GM19239 (cell line): ENCODE measurements at regions not wholly inside any gene's neighbourhood (a gene's known extent, or its start where the extent isn't known, plus 50 kb on each side); places are given as distances from the start of the nearest gene placed in this dataset.

Experiments
- DNase-seq: peaks from one replicate; pipeline ENCODE4 v3.0.0; 2011; ENCODE audit warnings: low spot score; ENCODE audit not compliant: insufficient read length
- FAIRE-seq: peaks from 2 replicates; lab custom pipeline; 2011; peaks lifted over from hg19 to GRCh38; lab: Jason Lieb, UNC

GRCh38 chr2:71830497-71831192 is 317.0 kb downstream of the CYP26B1 start:
- FAIRE-seq (no peak), DNase-seq (no peak)

- no peak for DNase-seq
- FAIRE-seq = no peak
Observed at GRCh38 chr2:71829008-71829407, 318.7 kb downstream of the CYP26B1 start.

GRCh38 chr2:71827973-71828372 is 319.7 kb downstream of the CYP26B1 start:
- no peak for FAIRE-seq

DNA sequence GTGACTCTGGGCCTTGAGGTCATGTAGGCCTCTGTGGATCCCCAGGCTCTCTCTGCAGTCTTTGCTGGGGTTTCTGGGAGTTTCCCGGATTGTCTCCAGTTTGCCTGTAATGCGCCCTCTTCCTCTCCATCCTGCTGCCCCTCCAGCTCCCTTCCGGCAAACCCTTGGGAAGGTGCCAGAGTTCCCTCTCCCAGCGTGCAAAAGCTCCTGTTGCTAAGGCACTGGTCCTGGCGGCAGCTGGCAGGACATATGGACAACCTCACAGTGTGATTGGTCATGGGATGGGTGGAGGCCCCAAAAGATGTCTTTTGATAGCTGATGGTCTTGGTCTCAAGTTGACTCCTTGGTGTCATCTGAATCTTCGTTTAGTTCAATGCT is 320.1 kb downstream of the CYP26B1 start:
- FAIRE-seq = no peak
- no peak for DNase-seq

More at GRCh38 chr2:71827973-71828372, 319.7 kb downstream of the CYP26B1 start:
- DNase-seq = no peak

DNA sequence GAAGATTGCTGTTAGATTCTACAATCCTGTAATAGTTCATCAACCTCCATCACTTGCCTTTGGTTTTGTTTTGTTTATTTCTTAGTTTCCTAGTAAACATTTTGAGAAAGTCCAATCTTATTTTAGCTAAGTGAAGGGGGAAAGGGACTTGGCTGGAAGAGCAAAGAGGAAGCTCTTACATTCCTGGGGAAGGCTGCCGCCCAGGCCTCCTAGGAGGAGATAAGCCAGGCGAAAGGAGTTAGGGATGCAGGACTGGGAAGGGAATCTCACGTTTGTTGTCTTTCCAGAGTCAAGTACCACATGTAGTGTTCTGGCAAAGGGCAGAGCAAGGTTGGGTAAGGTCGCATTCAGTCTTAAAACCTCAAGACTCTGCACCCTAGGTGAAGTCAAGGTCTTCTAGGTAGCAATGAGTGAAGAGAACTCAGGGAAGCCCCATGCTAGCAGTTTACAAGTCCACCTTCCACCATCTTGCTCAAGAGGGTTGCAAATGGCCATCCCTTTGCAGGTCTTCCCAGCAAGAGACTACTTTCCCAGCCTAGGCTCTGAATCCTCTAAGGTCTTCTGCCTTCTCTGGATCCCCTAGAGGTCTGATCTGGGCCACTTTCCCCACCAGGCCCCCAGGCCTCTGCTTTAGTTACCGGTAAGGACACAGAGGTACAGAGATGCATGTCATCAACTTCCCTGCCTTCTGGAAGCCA is 320.7 kb downstream of the CYP26B1 start:
- DNase-seq = no peak
- FAIRE-seq = no peak

GRCh38 chr2:71826299-71826698 is 321.4 kb downstream of the CYP26B1 start:
- FAIRE-seq (no peak), DNase-seq (no peak)

DNA sequence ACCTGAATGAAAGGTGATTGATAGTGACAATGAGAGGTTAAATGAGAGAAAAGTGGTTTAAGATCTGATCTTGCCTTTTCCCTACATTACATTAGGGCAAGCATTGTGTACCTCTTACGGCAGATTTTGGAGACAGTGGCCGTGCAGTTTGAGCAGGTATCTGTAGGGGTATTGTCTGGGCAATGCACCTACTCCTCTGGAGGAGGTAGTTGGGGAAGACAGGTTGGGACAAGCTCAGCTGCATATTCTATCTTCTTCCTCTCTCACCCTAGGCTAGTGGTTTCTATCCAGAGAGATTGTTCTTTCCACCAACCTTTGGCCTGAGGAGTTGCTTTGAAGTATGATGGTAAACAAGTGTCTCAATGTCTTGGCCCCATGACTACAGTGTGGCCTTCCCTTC is 323.2 kb downstream of the CYP26B1 start:
- DNase-seq = no peak
- no peak for FAIRE-seq

- FAIRE-seq = no peak
- no peak for DNase-seq
Observed at GRCh38 chr2:71823526-71823925, 324.1 kb downstream of the CYP26B1 start.

GRCh38 chr2:71822463-71822862 is 325.2 kb downstream of the CYP26B1 start:
- no peak for FAIRE-seq
- DNase-seq = no peak

DNA sequence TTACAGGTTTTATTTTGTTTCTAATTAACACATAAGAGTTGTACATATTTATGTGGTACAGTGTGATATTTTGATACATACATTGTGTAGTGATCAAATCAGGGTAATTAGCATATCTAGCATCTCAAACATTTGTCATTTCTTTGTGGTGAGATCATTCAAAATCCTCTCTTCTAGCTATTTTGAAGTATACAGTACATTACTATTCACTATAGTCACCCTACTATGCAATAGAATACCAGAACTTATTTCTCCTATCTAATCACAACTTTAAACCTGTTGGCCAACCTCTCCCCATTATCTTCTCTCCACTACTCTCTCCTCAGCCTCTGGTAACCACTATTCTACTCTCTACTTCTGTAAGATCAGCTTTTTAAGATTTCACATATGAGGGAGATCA is 325.8 kb downstream of the CYP26B1 start:
- FAIRE-seq = no peak
- DNase-seq = no peak

- DNase-seq (no peak), FAIRE-seq (no peak)
Observed at GRCh38 chr2:71816815-71817214, 330.8 kb downstream of the CYP26B1 start.

DNA sequence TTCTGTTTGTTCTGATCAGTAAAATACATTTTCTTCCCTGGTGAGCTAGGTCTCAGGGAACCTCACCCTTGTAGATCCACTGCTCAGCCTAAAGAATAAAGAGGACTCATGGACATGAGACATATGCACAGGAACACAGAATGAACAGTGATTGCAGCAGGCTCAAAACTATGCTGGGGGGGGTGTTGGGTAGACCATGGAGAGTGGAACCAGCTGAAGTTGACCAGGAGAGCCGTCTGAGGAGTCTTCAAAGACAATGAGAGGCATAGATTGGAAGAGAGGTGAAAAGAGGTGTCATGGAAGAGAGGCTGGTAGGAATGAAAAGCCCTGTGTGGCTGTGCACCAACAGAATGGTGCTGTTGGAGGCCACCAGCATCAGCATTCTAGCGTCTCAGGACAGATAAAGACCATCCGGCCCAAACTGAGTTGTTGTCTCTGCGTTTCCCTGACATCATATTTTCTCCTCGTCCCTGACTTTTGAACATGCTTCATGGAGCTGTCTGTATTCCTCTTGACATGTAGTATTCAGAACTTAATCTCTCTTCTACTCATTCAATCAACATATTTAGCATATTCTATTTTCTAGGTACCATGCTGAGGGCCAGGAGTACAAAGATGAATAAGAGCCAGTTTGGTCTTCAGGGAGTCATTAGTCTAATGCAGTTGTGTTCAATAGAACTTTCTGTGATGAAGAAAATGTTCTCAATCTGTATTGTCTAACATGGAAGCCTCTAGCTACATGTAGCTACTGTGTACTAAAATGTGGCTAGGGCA is 331.8 kb downstream of the CYP26B1 start:
- FAIRE-seq (no peak), DNase-seq (no peak)

GRCh38 chr2:71814885-71815284 is 332.8 kb downstream of the CYP26B1 start:
- DNase-seq = no peak
- FAIRE-seq = no peak

DNA sequence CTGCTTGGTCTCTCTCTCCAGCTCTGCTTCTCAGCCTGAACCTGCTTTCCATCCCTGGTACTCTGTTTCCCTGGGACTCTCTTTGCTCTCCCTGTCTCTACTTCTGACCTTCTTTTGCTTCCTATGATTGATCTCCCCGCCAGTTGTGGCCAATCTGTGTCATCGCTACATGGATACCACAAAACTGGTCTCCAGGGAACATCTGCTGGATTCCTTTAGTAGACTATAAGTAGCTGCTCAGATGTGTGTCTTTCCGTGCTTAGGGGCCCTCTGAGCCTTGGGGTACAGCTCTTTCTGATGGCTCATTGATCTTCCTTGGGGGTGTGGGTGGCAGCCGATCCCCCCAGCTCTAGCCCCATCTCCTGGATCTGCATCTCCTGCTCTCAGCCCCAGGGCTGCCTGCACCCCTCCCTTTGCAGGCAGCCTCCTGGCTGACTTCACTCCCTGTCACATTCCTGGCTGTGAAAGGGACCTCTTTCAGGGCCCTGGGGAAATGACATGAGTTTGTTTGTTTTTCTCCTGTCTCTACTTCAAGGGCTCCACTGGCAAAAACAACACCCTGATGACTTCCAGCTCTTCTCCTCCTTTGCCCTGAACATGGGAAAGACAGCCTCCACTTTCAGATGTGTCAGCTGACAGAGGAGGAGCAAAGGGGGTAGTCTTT is 333.7 kb downstream of the CYP26B1 start:
- DNase-seq (no peak), FAIRE-seq (no peak)

DNA sequence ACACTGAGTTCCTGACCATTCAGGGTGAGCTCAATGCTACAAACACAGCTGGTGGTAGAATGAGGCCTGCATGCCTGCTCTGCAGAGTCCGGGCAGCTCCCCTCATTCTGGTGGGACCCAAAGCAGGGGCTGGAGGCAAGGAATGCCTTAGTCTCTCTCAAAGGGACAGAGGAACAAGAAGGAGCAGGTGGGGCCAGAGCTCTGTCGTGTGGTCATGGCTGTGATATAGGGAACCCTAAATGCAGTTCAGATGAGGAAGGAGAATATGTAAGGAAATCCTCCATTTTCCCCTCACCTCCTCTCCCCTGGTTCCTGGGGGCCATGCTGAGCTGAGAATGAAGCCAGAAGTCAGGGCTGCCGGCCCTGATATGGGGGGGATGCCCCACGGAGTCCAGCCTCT is 334.3 kb downstream of the CYP26B1 start:
- DNase-seq (no peak), FAIRE-seq (no peak)

- FAIRE-seq (no peak), DNase-seq (no peak)
Observed at GRCh38 chr2:71812736-71813135, 334.9 kb downstream of the CYP26B1 start.

DNA sequence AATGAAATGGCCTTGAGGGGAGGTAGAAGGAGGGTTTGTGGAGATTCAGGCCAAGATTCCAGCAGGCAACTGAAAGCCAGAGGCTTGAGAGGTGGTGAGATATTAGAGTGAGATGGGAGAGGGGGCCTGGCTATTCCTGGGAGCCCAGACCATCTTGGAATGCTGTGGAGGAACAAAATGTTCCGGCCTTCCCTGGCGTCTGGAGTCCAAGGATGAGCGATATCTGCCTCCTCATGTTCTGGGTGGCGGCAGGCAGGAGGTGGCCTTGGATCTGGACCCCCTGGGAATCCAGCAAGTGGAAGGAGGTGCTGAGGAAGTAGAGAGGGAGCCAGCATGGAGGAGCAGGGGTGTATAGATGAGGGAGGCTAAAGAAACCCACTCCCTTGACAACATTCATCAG is 335.9 kb downstream of the CYP26B1 start:
- DNase-seq (no peak), FAIRE-seq (no peak)

DNA sequence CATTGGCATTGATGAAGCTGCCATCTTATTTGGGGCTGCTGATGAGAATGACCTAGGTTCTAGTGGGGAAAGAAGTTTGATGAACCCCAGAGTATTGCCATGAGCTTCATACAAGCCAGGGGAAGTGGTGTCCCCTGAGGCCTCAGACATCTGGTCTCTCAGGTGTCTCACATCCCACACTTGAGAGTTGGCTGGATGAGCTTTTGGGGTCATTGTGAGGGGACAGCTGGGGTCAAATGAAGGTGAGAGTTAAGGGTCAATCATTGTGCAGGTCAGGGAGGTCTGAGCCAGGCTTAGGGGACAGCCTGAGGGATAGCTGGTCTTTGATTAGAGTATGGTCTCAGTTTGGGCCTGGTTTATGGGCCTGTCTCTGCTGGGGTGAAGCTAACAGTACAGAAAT is 336.5 kb downstream of the CYP26B1 start:
- FAIRE-seq (no peak), DNase-seq (no peak)

- DNase-seq (no peak), FAIRE-seq (no peak)
Observed at GRCh38 chr2:71807581-71808451, 339.8 kb downstream of the CYP26B1 start.

DNA sequence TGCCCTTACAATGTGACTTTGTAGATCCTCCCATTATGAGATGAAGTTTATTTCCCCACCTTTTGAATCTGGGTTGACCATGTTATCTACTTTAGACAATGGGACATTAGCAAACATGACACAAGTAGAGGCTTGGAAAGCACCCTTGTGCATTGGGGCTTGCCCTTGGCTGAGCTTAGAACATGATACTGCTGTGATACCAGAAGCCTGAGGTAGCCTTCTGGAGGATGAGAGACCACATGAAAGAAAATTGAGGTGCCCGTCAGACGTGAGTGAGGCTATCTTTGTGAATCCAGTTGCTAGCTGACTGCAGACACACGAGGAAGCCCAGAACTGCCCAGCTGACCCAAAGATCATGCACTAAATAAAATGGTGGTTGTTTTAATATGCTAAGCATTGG is 341.2 kb downstream of the CYP26B1 start:
- DNase-seq = no peak
- FAIRE-seq = no peak
